ENCODE measurements at regions not wholly inside any gene's neighbourhood (a gene's known extent, or its start where the extent isn't known, plus 50 kb on each side); places are given as distances from the start of the nearest gene placed in this dataset.

GRCh38 chr15:57785039-57785438 lies 78.5 kb downstream of the POLR2M start:
- no peaks in the 10 kb centered on the region for H3K4me1 ChIP-seq
- intact Hi-C loops (cut with micrococcal nuclease; ENCODE audit: unreplicated experiment), result no loop called here
- no peak for DNase-seq
- no peaks in the 10 kb centered on the region for H3K9me3 ChIP-seq
- ChIA-PET CTCF (interaction anchor here (0.6 kb wide), 1 partner anchor 34 kb away, joined by 4 read pairs; no protein-coding TSS in a partner anchor), POLR2A (no interaction called here)
- no peaks in the 10 kb centered on the region for H3K36me3 ChIP-seq (ENCODE audit: control insufficient read depth, insufficient read depth, low read length)
- Mint-ChIP-seq H3K27me3 (ENCODE audit: insufficient read depth, unreplicated experiment) (peaks cover 10% of the 10 kb centered on the region), H3K4me3 (ENCODE audit: unreplicated experiment) (no peak overlapping the region), H3K36me3 (ENCODE audit: insufficient read depth, unreplicated experiment) (no peaks in the 10 kb centered on the region), H3K9me3 (ENCODE audit: unreplicated experiment) (no peaks in the 10 kb centered on the region), H3K27ac (ENCODE audit: unreplicated experiment) (no peak overlapping the region), H3K4me1 (ENCODE audit: low read depth, unreplicated experiment) (peaks cover 6% of the 10 kb centered on the region)
- no peak overlapping the region for H3K4me3 ChIP-seq (ENCODE audit: low read depth, low read length)
- no peak for TF ChIP-seq CTCF (IDR thresholded peaks at IDR 0.05; ENCODE audit: insufficient read depth in 1 of 2, low read depth in 1 of 2, low read length in 1 of 2, severe bottlenecking in 1 of 2, unreplicated experiment in 1 of 2)
- H3K27me3 ChIP-seq (replicated peaks; ENCODE audit: control insufficient read depth, insufficient read depth, low read length), result no peaks in the 10 kb centered on the region; the same call in 1 of the 2 replicates
- BruUV-seq (replicated peaks), result no TSS peak

- Histone ChIP-seq H3K36me3 (ENCODE audit: control insufficient read depth, insufficient read depth, low read length) (no peaks in the 10 kb centered on the region), H3K27me3 (replicated peaks; ENCODE audit: control insufficient read depth, insufficient read depth, low read length) (no peaks in the 10 kb centered on the region; the same call in 1 of the 2 replicates), H3K4me3 (ENCODE audit: low read depth, low read length) (no peak overlapping the region), H3K4me1 (no peaks in the 10 kb centered on the region), H3K9me3 (no peaks in the 10 kb centered on the region)
- H3K27ac Mint-ChIP-seq (ENCODE audit: unreplicated experiment), result no peak overlapping the region
- no peak for DNase-seq
- TF ChIP-seq CTCF (IDR thresholded peaks at IDR 0.05; ENCODE audit: insufficient read depth in 1 of 2, low read depth in 1 of 2, low read length in 1 of 2, severe bottlenecking in 1 of 2, unreplicated experiment in 1 of 2), result no peak
- CTCF ChIA-PET, result no interaction called here
- peaks cover 6% of the 10 kb centered on the region for H3K4me1 Mint-ChIP-seq (ENCODE audit: low read depth, unreplicated experiment)
- no peaks in the 10 kb centered on the region for H3K36me3 Mint-ChIP-seq (ENCODE audit: insufficient read depth, unreplicated experiment)
- BruUV-seq (replicated peaks), result no TSS peak
- POLR2A ChIA-PET, result no interaction called here
- H3K27me3 Mint-ChIP-seq (ENCODE audit: insufficient read depth, unreplicated experiment), result peaks cover 10% of the 10 kb centered on the region
- intact Hi-C loops (cut with micrococcal nuclease; ENCODE audit: unreplicated experiment), result no loop called here
- no peaks in the 10 kb centered on the region for H3K9me3 Mint-ChIP-seq (ENCODE audit: unreplicated experiment)
- H3K4me3 Mint-ChIP-seq (ENCODE audit: unreplicated experiment), result no peak overlapping the region
Observed at GRCh38 chr15:57785959-57786358, 79.4 kb downstream of the POLR2M start.

GRCh38 chr15:57789225-57789624 lies 82.7 kb downstream of the POLR2M start:
- Mint-ChIP-seq H3K4me1 (ENCODE audit: low read depth, unreplicated experiment) (peaks cover 12% of the 10 kb centered on the region), H3K4me3 (ENCODE audit: unreplicated experiment) (no peak overlapping the region), H3K27me3 (ENCODE audit: insufficient read depth, unreplicated experiment) (peaks cover 8% of the 10 kb centered on the region), H3K9me3 (ENCODE audit: unreplicated experiment) (no peaks in the 10 kb centered on the region), H3K36me3 (ENCODE audit: insufficient read depth, unreplicated experiment) (no peaks in the 10 kb centered on the region), H3K27ac (ENCODE audit: unreplicated experiment) (no peak overlapping the region)
- POLR2A ChIA-PET, result no interaction called here
- H3K27me3 ChIP-seq (replicated peaks; ENCODE audit: control insufficient read depth, insufficient read depth, low read length), result no peaks in the 10 kb centered on the region; the same call in 1 of the 2 replicates
- DNase-seq, result no peak
- H3K36me3 ChIP-seq (ENCODE audit: control insufficient read depth, insufficient read depth, low read length), result no peaks in the 10 kb centered on the region
- H3K4me3 ChIP-seq (ENCODE audit: low read depth, low read length), result no peak overlapping the region
- no peaks in the 10 kb centered on the region for H3K9me3 ChIP-seq
- CTCF ChIA-PET, result no interaction called here
- no TSS peak for BruUV-seq (replicated peaks)
- intact Hi-C loops (cut with micrococcal nuclease; ENCODE audit: unreplicated experiment), result no loop called here
- TF ChIP-seq CTCF (IDR thresholded peaks at IDR 0.05; ENCODE audit: insufficient read depth in 1 of 2, low read depth in 1 of 2, low read length in 1 of 2, severe bottlenecking in 1 of 2, unreplicated experiment in 1 of 2), result no peak
- peaks cover 16% of the 10 kb centered on the region for H3K4me1 ChIP-seq

Measured in Caco-2 (cell line).